ENCODE measurements at regions not wholly inside any gene's neighbourhood (a gene's known extent, or its start where the extent isn't known, plus 50 kb on each side); places are given as distances from the start of the nearest gene placed in this dataset.
"Not testable (repeated sequence)": the region's sequence is repeated elsewhere in the genome, so short reads cannot be mapped to it uniquely, and the experiment has no call there.

DNA sequence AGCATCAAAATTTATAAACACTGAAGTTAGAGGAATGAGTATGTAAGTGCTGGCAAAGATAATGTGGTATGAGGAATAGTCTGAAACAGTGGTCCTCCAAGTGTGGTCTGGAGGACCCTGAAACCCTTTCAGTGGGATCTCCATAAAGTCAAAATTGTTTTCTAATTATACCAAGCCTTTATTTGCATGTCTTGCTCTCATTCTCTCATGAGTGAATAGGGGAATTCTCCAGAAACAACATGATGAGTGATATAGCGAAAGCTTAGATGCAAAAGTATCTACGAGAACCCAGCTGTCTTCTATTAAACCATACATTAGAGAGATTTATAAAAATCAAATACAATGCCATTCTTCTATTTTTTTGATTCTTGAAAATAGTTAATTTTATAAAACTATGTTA lies 145.0 kb upstream of the RAG2 start:
- DNase-seq (ENCODE audit: low read depth in 1 of 2, low spot score in 2 of 2) = no peak
- Histone ChIP-seq H3K9me3 (replicated peaks) (no peaks in the 10 kb centered on the region), H3K27me3 (replicated peaks) (0 out of 2 replicates have a peak, but pooled peaks cover 10% of the 10 kb centered on the region), H3K4me1 (replicated peaks) (no peaks in the 10 kb centered on the region), H3K4me3 (no peak overlapping the region), H3K27ac (no peak overlapping the region), H3K36me3 (no peaks in the 10 kb centered on the region)

DNA sequence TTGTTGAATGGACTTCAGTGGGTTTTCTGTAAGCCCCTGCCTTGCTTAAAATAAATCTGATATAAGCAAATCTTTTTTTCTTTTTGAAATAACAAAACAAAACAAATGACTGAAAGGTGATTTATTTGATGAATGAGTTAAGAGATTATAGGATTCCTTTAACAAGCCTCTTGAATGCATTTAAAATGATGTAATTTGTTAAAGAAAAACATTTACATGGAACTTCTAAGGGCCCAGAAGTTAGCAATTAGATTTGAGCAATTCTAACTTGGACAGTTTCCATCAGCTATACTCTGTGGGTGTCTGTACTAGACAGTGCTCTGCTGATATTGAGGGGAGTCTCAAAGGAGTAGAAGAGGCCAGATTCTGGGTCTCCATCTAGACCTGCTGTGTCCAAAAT lies 143.5 kb upstream of the RAG2 start:
- 0 out of 2 replicates have a peak, but pooled peaks cover 6% of the 10 kb centered on the region for H3K27me3 ChIP-seq (replicated peaks)
- no peak for DNase-seq (ENCODE audit: low read depth in 1 of 2, low spot score in 2 of 2)
- no peaks in the 10 kb centered on the region for H3K36me3 ChIP-seq
- no peak overlapping the region for H3K4me3 ChIP-seq
- H3K9me3 ChIP-seq (replicated peaks) = no peaks in the 10 kb centered on the region
- no peak overlapping the region for H3K27ac ChIP-seq
- H3K4me1 ChIP-seq (replicated peaks) = no peaks in the 10 kb centered on the region

DNA sequence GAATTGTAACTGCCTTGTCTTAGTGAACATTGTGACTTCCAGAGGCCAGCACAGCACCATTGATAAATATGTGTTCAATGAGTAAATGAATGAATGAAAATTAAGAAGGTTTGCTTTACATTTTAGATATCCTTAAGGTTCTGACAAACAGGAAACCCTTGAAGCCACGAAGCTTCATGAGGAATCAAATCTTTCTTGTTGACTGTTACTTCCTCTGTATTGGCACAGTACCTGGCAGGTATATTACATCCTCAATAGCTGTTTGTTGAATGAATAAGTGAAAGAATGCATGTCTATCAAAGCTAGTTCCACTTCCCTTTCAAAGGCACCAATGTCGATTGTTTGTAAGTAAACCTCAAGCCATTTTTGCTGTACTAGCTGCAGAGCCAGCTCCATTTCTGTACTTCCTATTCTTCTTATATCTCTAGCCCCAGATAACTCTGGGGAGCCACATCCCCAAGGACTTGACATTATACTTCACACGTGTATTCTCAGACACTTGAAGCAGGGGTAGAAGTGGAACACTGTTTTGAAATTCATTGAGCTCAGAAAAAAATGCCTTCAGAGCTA lies 140.3 kb upstream of the RAG2 start:
- Histone ChIP-seq H3K27ac (no peak overlapping the region), H3K4me3 (no peak overlapping the region), H3K4me1 (replicated peaks) (no peaks in the 10 kb centered on the region), H3K27me3 (replicated peaks) (0 out of 2 replicates have a peak, but pooled peaks cover 6% of the 10 kb centered on the region), H3K9me3 (replicated peaks) (no peaks in the 10 kb centered on the region), H3K36me3 (no peaks in the 10 kb centered on the region)
- DNase-seq (ENCODE audit: low read depth in 1 of 2, low spot score in 2 of 2) = no peak

DNA sequence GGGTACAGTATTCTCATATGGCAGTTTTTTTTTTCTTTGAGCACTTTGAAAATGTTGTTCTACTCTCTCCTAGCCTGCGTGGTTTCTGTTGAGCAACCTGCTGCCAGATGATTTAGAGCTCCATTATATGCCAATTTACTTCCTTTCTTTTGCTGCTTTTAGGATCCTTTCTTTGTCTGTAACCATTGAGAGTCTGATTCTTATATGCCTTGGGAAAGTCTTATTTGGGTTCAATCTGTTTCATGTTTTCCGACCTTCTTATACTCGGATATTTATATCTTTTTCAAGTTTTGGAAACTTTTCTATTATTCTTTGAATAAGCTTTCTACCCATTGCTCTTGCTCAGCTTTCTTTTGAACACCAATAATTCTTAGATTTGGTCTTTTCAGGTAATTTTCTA lies 138.1 kb upstream of the RAG2 start:
- Histone ChIP-seq H3K4me1 (replicated peaks) (no peaks in the 10 kb centered on the region), H3K27ac (no peak overlapping the region), H3K27me3 (replicated peaks) (no peaks in the 10 kb centered on the region), H3K36me3 (no peaks in the 10 kb centered on the region), H3K9me3 (replicated peaks) (no peaks in the 10 kb centered on the region), H3K4me3 (no peak overlapping the region)
- DNase-seq (ENCODE audit: low read depth in 1 of 2, low spot score in 2 of 2) = no peak

DNA sequence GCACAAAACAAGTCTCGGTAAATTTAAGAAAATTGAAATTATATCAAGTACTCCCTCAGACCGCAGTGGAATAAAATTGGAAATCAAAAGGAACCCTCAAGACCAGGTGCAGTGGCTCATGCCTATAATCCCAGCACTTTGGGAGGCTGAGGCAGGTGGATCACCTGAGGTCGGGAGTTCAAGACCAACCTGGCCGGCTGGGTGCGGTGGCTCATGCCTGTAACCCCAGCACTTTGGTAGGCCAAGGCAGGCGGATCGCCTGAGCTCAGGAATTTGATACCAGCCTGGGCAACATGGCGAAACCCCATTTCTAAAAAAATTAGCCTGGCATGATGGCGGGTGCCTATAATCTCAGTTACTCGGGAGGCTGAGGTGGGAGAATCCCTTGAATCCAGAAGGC lies 135.7 kb upstream of the RAG2 start:
- not testable (repeated sequence) for H3K36me3 ChIP-seq; H3K9me3 ChIP-seq (replicated peaks); H3K4me3 ChIP-seq; DNase-seq (ENCODE audit: low read depth in 1 of 2, low spot score in 2 of 2); H3K27ac ChIP-seq; H3K27me3 ChIP-seq (replicated peaks); H3K4me1 ChIP-seq (replicated peaks)

DNA sequence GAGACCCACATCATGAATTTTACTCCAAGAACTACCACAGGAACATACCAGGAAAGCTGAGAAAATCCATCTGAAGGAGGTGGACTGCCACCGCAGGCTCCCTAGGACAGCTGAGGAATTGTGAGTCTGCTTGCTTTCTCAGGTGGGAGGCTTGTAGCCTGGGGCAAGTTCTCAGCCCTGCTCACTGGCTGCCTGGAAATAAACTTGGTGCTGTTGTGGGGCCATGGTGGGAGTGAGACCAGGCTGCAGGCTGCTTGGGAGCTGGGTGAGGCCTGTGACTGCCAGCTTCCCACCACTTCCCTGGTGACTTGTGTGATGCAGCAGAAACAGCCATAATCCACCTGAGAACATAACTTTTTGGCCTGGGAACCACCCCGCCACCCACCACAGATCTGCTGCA lies 132.7 kb upstream of the RAG2 start:
- H3K27me3 ChIP-seq (replicated peaks) = peaks cover 6% of the 10 kb centered on the region; the same call in 1 of the 2 replicates

DNA sequence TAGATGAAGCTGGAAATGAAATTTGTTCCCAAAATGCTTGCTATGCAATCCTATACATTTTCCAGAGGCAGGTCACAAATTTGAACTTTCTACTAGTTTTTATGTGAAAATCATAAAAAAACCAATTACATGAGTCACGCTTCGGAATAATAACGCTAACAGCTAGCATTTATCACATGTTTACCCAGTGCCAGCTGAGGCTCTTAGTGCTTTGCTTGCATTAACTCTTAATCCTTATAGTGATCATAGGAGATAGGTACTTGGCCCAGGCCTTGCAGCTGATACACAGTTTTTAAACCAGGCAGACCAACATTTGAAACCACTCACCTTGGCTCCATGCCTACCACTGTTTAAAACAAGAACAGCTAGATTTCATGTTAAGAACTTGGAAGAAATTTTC lies 131.8 kb upstream of the RAG2 start:
- no peak overlapping the region for H3K27ac ChIP-seq
- H3K27me3 ChIP-seq (replicated peaks) = peaks cover 6% of the 10 kb centered on the region; the same call in 1 of the 2 replicates
- no peak overlapping the region for H3K4me3 ChIP-seq
- no peaks in the 10 kb centered on the region for H3K4me1 ChIP-seq (replicated peaks)
- H3K36me3 ChIP-seq = no peaks in the 10 kb centered on the region
- no peaks in the 10 kb centered on the region for H3K9me3 ChIP-seq (replicated peaks)
- DNase-seq (ENCODE audit: low read depth in 1 of 2, low spot score in 2 of 2) = no peak

More for the DNA sequence above, 132.7 kb upstream of the RAG2 start:
- H3K9me3 ChIP-seq (replicated peaks) = no peaks in the 10 kb centered on the region
- DNase-seq (ENCODE audit: low read depth in 1 of 2, low spot score in 2 of 2) = no peak
- no peaks in the 10 kb centered on the region for H3K4me1 ChIP-seq (replicated peaks)
- no peaks in the 10 kb centered on the region for H3K36me3 ChIP-seq
- no peak overlapping the region for H3K27ac ChIP-seq
- no peak overlapping the region for H3K4me3 ChIP-seq

DNA sequence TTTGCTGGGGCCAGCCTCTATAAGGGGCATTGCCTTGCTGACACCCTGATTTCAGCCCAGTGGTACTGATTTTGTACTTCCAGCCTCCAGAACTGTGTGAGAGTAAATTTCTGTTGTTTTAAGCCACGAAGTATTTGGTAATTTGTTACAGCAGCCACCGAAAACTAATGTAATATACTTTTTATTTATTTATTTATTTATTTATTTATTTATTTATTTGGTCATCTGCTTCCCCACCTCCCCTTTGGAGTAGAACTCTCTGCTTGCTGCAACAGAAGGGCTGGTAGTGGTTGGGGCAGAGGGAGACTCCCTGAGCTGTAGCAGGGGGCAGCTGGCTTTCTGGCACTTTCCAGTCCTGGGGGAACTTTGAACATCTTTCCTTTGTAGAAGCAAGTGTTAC lies 128.4 kb upstream of the RAG2 start:
- H3K27me3 ChIP-seq (replicated peaks) = peaks cover 6% of the 10 kb centered on the region; the same call in 1 of the 2 replicates
- no peaks in the 10 kb centered on the region for H3K9me3 ChIP-seq (replicated peaks)
- no peak overlapping the region for H3K4me3 ChIP-seq
- no peaks in the 10 kb centered on the region for H3K36me3 ChIP-seq
- H3K4me1 ChIP-seq (replicated peaks) = no peaks in the 10 kb centered on the region
- no peak for DNase-seq (ENCODE audit: low read depth in 1 of 2, low spot score in 2 of 2)
- H3K27ac ChIP-seq = no peak overlapping the region

DNA sequence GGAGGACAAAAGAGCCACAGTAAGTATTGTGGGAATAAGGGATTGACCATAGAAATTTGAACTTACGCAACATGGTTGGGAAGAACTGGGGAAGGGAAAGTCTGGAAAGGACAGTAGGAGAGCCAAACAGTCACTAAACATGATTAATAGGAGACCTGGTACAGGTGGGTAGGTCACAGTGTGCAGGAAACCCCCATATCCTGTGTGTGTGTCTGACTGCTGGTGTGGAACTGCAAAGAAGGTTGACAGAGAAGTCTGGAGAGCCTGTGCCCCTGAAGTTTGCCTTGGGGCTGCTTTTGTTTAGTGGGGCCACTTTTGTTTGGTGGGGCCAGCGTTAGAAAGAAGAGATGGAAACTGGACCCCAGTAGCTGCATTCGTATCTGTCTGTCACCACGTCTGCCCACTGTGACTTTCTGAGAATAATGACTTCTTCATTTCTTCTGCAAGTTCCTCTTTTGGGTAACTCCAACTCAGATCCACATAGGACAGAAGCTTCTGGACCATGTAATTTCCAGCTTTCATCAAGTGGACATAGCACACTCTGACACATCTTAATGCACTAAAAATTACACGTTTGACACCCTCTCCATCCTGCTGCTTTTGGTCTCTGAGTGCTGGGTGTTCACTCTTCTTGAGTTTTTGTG lies 126.8 kb upstream of the RAG2 start:
- DNase-seq (ENCODE audit: low read depth in 1 of 2, low spot score in 2 of 2) = no peak
- no peaks in the 10 kb centered on the region for H3K9me3 ChIP-seq (replicated peaks)
- H3K27me3 ChIP-seq (replicated peaks) = peaks cover 6% of the 10 kb centered on the region
- H3K36me3 ChIP-seq = no peaks in the 10 kb centered on the region
- no peak overlapping the region for H3K4me3 ChIP-seq
- no peaks in the 10 kb centered on the region for H3K4me1 ChIP-seq (replicated peaks)
- H3K27ac ChIP-seq = no peak overlapping the region

DNA sequence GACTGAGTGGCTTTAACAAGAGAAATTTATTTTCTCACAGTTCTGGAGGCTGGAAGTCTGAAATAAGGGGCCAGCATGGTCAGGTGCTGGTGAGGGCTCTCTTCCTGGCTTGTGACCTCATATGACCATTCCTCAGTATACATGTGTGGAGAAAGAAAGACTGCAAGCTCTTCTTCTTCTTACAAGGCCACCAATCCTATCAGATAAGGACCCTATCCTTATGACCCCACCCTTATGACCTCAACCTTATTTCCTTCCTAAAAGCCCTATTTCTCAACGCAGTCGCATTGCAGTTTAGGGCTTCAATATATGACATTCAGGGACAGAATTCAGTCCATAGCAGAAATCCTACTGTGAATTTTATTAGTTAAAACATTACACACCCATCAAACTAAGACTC lies 124.4 kb upstream of the RAG2 start:
- no peak overlapping the region for H3K27ac ChIP-seq
- no peak overlapping the region for H3K4me3 ChIP-seq
- no peaks in the 10 kb centered on the region for H3K4me1 ChIP-seq (replicated peaks)
- no peaks in the 10 kb centered on the region for H3K9me3 ChIP-seq (replicated peaks)
- no peaks in the 10 kb centered on the region for H3K36me3 ChIP-seq
- no peak for DNase-seq (ENCODE audit: low read depth in 1 of 2, low spot score in 2 of 2)
- H3K27me3 ChIP-seq (replicated peaks) = peaks cover 13% of the 10 kb centered on the region; the same call in 1 of the 2 replicates

DNA sequence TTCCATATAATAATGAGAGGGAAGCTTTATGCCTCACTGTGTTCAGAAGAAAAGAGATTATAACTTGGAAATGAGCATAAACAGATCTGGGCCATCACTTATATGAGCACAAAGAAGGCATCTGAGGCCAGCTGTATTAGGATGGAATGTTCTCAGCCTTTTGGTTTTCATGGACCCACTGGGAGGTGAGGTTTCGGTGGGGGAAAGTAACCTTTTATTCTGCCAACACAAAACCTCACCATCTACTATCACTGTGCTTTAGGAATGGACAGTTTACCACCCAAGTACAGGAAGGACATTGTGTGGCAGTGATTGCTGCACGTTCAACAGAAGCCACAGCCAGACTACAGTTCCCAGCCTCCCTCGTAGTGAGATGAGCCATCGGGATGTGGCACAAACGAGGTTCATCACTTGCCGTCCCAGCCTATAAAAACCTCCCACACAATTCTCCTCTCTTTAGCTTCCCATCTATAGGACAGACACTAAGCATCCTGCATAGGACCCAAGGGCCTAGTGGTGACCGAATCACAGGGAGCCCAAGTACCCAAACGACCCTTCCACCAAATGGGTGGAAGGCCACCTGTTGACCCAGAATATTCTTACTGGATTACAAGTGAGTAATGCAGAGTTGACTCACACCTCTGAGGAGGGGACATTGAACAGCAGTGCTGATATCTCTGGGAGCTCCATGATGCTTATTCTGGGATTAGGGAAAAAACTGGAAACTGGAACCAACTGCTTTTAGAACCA lies 121.5 kb upstream of the RAG2 start:
- Histone ChIP-seq H3K27me3 (replicated peaks) (peaks cover 14% of the 10 kb centered on the region; the same call in 1 of the 2 replicates), H3K36me3 (no peaks in the 10 kb centered on the region), H3K9me3 (replicated peaks) (no peaks in the 10 kb centered on the region), H3K27ac (no peak overlapping the region), H3K4me1 (replicated peaks) (no peaks in the 10 kb centered on the region), H3K4me3 (no peak overlapping the region)
- no peak for DNase-seq (ENCODE audit: low read depth in 1 of 2, low spot score in 2 of 2)

DNA sequence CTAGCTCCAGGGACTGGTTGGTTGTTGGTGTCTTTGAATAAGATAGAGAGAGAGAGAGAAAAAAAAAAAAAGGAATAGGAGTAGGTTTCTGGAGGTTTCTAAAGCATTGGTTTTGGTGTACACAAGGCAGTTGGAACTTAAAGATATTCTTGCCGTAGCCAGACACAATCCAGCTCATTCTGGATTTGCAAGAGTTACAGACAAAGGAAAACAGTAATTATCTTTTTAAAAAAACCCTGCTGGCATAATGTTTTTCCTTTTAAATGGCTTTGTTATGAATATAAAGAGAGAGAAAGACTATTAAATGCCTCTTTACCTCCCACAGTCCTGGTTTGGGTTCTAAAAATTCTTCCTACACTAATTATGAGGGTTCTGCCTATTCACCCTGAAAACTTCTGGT lies 120.4 kb upstream of the RAG2 start:
- no peaks in the 10 kb centered on the region for H3K4me1 ChIP-seq (replicated peaks)
- no peak overlapping the region for H3K27ac ChIP-seq
- no peaks in the 10 kb centered on the region for H3K9me3 ChIP-seq (replicated peaks)
- no peaks in the 10 kb centered on the region for H3K36me3 ChIP-seq
- H3K27me3 ChIP-seq (replicated peaks) = peaks cover 14% of the 10 kb centered on the region; the same call in 1 of the 2 replicates
- no peak overlapping the region for H3K4me3 ChIP-seq
- DNase-seq (ENCODE audit: low read depth in 1 of 2, low spot score in 2 of 2) = no peak

DNA sequence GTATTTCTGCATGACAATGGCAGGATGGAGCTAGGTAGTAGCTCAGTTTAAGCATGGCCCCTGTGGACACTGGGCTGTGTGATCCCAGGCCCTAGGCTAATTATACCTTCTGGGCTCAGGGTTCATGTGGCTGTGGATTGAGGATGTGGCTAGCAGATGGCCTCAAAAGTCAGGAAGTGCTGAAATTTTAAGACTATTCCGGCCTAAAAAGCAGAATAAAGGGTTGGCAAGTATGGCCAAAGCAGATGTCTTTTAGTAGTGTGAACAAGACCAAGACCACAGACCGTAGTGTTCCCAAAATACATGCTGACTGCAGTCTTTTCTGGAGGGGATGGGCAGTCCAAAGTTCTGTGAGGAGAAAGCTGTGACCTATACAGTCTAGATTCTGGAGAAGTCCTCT lies 115.7 kb upstream of the RAG2 start:
- no peak for DNase-seq (ENCODE audit: low read depth in 1 of 2, low spot score in 2 of 2)

DNA sequence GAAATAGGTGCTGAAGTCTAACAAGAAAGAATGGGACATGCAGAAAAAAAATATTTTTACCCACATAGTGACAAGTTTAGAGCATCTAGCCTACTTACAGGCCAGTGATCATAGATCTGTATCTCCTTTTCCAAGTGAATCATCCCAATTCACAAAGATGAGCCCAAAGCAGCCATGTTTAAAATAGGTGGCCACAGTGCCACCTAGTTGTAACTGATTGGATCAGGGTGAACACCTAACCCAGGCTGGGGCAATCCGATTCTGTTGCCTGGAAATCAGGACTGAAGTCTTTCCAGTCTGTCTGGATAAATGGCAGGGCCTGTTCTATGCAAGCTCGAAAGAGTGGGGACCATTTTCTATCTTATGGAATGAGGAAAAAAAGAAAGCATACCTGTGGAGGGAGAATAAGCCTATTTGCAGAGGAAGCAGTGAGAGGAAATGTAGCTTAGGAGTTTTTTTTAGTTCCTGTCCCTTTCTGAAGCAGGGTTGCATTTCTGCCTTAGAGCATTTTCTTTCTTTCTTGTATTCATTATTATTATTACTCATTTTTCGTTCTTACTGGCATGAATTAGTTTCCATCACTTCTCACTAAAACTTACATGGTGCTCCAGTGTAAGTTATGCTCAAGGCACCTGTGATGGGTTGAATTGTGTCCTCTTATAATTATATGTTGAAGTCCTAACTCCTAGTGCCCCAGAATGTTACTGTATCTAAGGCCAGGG lies 113.2 kb upstream of the RAG2 start:
- H3K4me1 ChIP-seq (replicated peaks) = no peaks in the 10 kb centered on the region
- no peaks in the 10 kb centered on the region for H3K9me3 ChIP-seq (replicated peaks)
- H3K27me3 ChIP-seq (replicated peaks) = 0 out of 2 replicates have a peak, but pooled peaks cover 2% of the 10 kb centered on the region
- no peak overlapping the region for H3K4me3 ChIP-seq
- H3K36me3 ChIP-seq = no peaks in the 10 kb centered on the region
- no peak for DNase-seq (ENCODE audit: low read depth in 1 of 2, low spot score in 2 of 2)
- H3K27ac ChIP-seq = no peak overlapping the region

More for the DNA sequence above, 115.7 kb upstream of the RAG2 start:
- H3K27me3 ChIP-seq (replicated peaks) = 0 out of 2 replicates have a peak, but pooled peaks cover 8% of the 10 kb centered on the region
- H3K4me1 ChIP-seq (replicated peaks) = no peaks in the 10 kb centered on the region
- no peak overlapping the region for H3K27ac ChIP-seq
- H3K36me3 ChIP-seq = no peaks in the 10 kb centered on the region
- no peaks in the 10 kb centered on the region for H3K9me3 ChIP-seq (replicated peaks)
- no peak overlapping the region for H3K4me3 ChIP-seq

Data from SJSA1 (cell line).